Fibroblast of lung (primary cell): ENCODE measurements at regions not wholly inside any gene's neighbourhood (a gene's known extent, or its start where the extent isn't known, plus 50 kb on each side); places are given as distances from the start of the nearest gene placed in this dataset.

Experiments used
- EZH2 ChIP-seq: IDR thresholded peaks from 2 replicates; pipeline ENCODE4 v1.5.1; 2012; ENCODE audit warnings: low read length, control low read depth, mild to moderate bottlenecking; ENCODE audit errors: missing control alignments
- TF ChIP-seq, protein P1 (sequence below), 2 donors: IDR thresholded peaks in 1 of 2; conservative IDR thresholded peaks in 1 of 2; 1 replicate in 1 of 2; 2 replicates in 1 of 2; pipeline ENCODE4 v1.5.1; 2011 to 2012; ENCODE audit warnings: low read length in 2 of 2, control low read depth in 1 of 2, inconsistent platforms in 1 of 2, low read depth in 1 of 2, mild to moderate bottlenecking in 1 of 2

GRCh38 chr5:111854186-111854585 is 97.2 kb upstream of the NREP start:
- TF ChIP-seq, protein P1, sequence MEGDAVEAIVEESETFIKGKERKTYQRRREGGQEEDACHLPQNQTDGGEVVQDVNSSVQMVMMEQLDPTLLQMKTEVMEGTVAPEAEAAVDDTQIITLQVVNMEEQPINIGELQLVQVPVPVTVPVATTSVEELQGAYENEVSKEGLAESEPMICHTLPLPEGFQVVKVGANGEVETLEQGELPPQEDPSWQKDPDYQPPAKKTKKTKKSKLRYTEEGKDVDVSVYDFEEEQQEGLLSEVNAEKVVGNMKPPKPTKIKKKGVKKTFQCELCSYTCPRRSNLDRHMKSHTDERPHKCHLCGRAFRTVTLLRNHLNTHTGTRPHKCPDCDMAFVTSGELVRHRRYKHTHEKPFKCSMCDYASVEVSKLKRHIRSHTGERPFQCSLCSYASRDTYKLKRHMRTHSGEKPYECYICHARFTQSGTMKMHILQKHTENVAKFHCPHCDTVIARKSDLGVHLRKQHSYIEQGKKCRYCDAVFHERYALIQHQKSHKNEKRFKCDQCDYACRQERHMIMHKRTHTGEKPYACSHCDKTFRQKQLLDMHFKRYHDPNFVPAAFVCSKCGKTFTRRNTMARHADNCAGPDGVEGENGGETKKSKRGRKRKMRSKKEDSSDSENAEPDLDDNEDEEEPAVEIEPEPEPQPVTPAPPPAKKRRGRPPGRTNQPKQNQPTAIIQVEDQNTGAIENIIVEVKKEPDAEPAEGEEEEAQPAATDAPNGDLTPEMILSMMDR (conservative IDR thresholded peaks at IDR 0.05 in 1 of 2, IDR thresholded peaks at IDR 0.05 in 1 of 2; ENCODE audit: low read depth in 1 of 2, low read length in 2 of 2): no peak
- no peak for TF ChIP-seq EZH2
